GM21447 (cell line): ENCODE measurements at regions not wholly inside any gene's neighbourhood (a gene's known extent, or its start where the extent isn't known, plus 50 kb on each side); places are given as distances from the start of the nearest gene placed in this dataset.

Source experiments
- ATAC-seq: cut with Tn5 transposase; IDR thresholded peaks from one replicate; pipeline ENCODE4 v1.9.1; 2021; ENCODE audit not compliant: unreplicated experiment

GRCh38 chr11:119547511-119547910, 124.5 kb upstream of the THY1 start:
- ATAC-seq, result no peak

GRCh38 chr11:119545978-119546915, 123.3 kb upstream of the THY1 start:
- no peak for ATAC-seq

GRCh38 chr11:119540370-119541125, 117.6 kb upstream of the THY1 start:
- ATAC-seq, result no peak

GRCh38 chr11:119539583-119539982, 116.6 kb upstream of the THY1 start:
- ATAC-seq, result no peak

GRCh38 chr11:119538753-119539152, 115.8 kb upstream of the THY1 start:
- ATAC-seq, result no peak

GRCh38 chr11:119537306-119538253, 114.6 kb upstream of the THY1 start:
- ATAC-seq, result no peak

GRCh38 chr11:119536801-119537200, 113.8 kb upstream of the THY1 start:
- no peak for ATAC-seq

GRCh38 chr11:119533921-119534736, 111.2 kb upstream of the THY1 start:
- ATAC-seq, result no peak

GRCh38 chr11:119533462-119533861, 110.5 kb upstream of the THY1 start:
- no peak for ATAC-seq

GRCh38 chr11:119532551-119532950, 109.6 kb upstream of the THY1 start:
- no peak for ATAC-seq

- ATAC-seq, result no peak
Measured at GRCh38 chr11:119531623-119532022, 108.7 kb upstream of the THY1 start.

GRCh38 chr11:119531056-119531455, 108.1 kb upstream of the THY1 start:
- no peak for ATAC-seq

- ATAC-seq, result no peak
Measured at GRCh38 chr11:119530509-119530908, 107.5 kb upstream of the THY1 start.

- ATAC-seq, result no peak
Measured at GRCh38 chr11:119529936-119530335, 107.0 kb upstream of the THY1 start.

GRCh38 chr11:119529063-119529845, 106.3 kb upstream of the THY1 start:
- no peak for ATAC-seq

GRCh38 chr11:119525867-119526196, 102.9 kb upstream of the THY1 start:
- ATAC-seq, result no peak

- no peak for ATAC-seq
Measured at GRCh38 chr11:119525180-119525866, 102.4 kb upstream of the THY1 start.

GRCh38 chr11:119523539-119524157, 100.7 kb upstream of the THY1 start:
- no peak for ATAC-seq
